ENCODE measurements at regions not wholly inside any gene's neighbourhood (a gene's known extent, or its start where the extent isn't known, plus 50 kb on each side); places are given as distances from the start of the nearest gene placed in this dataset.

GRCh38 chr2:145573608-145574007, 1053.7 kb upstream of the ZEB2 start:
- no peak overlapping the region for H3K27ac ChIP-seq (ENCODE audit: low read depth, low read length, poor library complexity, severe bottlenecking)
- BruUV-seq (replicated peaks): no TSS peak
- POLR2A ChIA-PET (ENCODE audit: low non-redundant PET): no interaction called here

DNA sequence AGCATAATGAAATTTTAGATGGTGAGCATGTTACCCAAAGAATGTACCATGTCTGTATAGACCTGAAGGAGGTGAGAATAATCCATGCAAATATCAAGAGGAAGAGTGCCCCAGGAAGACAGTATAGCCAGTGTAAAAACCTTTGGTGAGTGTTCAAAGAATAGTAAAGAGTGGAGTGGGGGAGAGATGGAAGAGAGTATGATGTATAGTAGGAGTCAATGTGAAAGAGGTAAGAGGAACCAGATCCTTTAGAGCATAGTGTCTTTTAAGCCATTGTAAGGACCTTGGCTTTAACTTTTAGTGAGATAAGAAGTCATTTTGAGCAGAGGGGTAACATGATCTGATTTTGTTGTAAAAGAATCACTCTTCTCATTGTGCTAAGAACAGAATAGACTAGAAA, 1052.3 kb upstream of the ZEB2 start:
- Histone ChIP-seq H3K9me3 (ENCODE audit: low read depth, low read length, poor library complexity, severe bottlenecking) (no peaks in the 10 kb centered on the region), H3K36me3 (ENCODE audit: insufficient read depth, low read length, poor library complexity, severe bottlenecking) (no peaks in the 10 kb centered on the region), H3K4me3 (ENCODE audit: low read depth, low read length, poor library complexity, severe bottlenecking) (no peak overlapping the region), H3K4me1 (ENCODE audit: insufficient read depth, low read length, poor library complexity, severe bottlenecking) (no peaks in the 10 kb centered on the region), H3K27ac (ENCODE audit: low read depth, low read length, poor library complexity, severe bottlenecking) (no peak overlapping the region), H3K27me3 (replicated peaks; ENCODE audit: insufficient read depth, low read depth, low read length, poor library complexity) (no peaks in the 10 kb centered on the region)
- DNase-seq (ENCODE audit: low spot score): no peak
- BruUV-seq (replicated peaks): no TSS peak
- ChIA-PET POLR2A (ENCODE audit: low non-redundant PET) (no interaction called here), CTCF (no interaction called here)
- TF ChIP-seq, protein P1, sequence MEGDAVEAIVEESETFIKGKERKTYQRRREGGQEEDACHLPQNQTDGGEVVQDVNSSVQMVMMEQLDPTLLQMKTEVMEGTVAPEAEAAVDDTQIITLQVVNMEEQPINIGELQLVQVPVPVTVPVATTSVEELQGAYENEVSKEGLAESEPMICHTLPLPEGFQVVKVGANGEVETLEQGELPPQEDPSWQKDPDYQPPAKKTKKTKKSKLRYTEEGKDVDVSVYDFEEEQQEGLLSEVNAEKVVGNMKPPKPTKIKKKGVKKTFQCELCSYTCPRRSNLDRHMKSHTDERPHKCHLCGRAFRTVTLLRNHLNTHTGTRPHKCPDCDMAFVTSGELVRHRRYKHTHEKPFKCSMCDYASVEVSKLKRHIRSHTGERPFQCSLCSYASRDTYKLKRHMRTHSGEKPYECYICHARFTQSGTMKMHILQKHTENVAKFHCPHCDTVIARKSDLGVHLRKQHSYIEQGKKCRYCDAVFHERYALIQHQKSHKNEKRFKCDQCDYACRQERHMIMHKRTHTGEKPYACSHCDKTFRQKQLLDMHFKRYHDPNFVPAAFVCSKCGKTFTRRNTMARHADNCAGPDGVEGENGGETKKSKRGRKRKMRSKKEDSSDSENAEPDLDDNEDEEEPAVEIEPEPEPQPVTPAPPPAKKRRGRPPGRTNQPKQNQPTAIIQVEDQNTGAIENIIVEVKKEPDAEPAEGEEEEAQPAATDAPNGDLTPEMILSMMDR (conservative IDR thresholded peaks at IDR 0.05; ENCODE audit: low read depth, low read length): no peak
- TF ChIP-seq EZH2 (IDR thresholded peaks at IDR 0.05; ENCODE audit: borderline replicate concordance, low read depth, low read length, poor library complexity, severe bottlenecking): no peak
- intact Hi-C loops (cut with micrococcal nuclease; ENCODE audit: unreplicated experiment): no loop called here

More at GRCh38 chr2:145573608-145574007, 1053.7 kb upstream of the ZEB2 start:
- intact Hi-C loops (cut with micrococcal nuclease; ENCODE audit: unreplicated experiment): no loop called here
- Histone ChIP-seq H3K4me1 (ENCODE audit: insufficient read depth, low read length, poor library complexity, severe bottlenecking) (no peaks in the 10 kb centered on the region), H3K4me3 (ENCODE audit: low read depth, low read length, poor library complexity, severe bottlenecking) (no peak overlapping the region), H3K9me3 (ENCODE audit: low read depth, low read length, poor library complexity, severe bottlenecking) (no peaks in the 10 kb centered on the region), H3K36me3 (ENCODE audit: insufficient read depth, low read length, poor library complexity, severe bottlenecking) (no peaks in the 10 kb centered on the region), H3K27me3 (replicated peaks; ENCODE audit: insufficient read depth, low read depth, low read length, poor library complexity) (no peaks in the 10 kb centered on the region)
- no peak for DNase-seq (ENCODE audit: low spot score)
- TF ChIP-seq, protein P1 (conservative IDR thresholded peaks at IDR 0.05; ENCODE audit: low read depth, low read length): no peak
- no peak for TF ChIP-seq EZH2 (IDR thresholded peaks at IDR 0.05; ENCODE audit: borderline replicate concordance, low read depth, low read length, poor library complexity, severe bottlenecking)
- CTCF ChIA-PET: no interaction called here

DNA sequence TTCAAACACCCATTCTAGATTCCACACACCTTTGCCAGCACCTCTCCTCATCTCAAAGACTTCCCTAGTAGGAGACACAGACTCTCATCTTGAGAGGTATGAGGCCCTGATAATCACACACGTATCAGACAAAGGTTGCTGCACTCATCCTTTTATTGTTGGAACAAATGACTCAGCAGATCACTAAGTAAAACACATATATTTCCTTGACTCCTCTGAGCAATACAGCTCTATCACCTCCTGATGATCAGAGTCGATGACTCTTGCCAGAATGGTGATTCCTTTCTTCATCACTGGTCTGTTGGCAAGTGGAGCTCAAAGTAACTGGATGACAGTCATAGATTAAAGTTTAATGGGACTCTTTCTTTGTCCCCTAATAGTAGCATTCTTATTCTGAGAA, 1049.2 kb upstream of the ZEB2 start:
- no peaks in the 10 kb centered on the region for H3K36me3 ChIP-seq (ENCODE audit: insufficient read depth, low read length, poor library complexity, severe bottlenecking)
- CTCF ChIA-PET: no interaction called here
- POLR2A ChIA-PET (ENCODE audit: low non-redundant PET): no interaction called here
- H3K4me1 ChIP-seq (ENCODE audit: insufficient read depth, low read length, poor library complexity, severe bottlenecking): no peaks in the 10 kb centered on the region
- TF ChIP-seq, protein P1 (conservative IDR thresholded peaks at IDR 0.05; ENCODE audit: low read depth, low read length): no peak
- TF ChIP-seq EZH2 (IDR thresholded peaks at IDR 0.05; ENCODE audit: borderline replicate concordance, low read depth, low read length, poor library complexity, severe bottlenecking): no peak
- no peak overlapping the region for H3K4me3 ChIP-seq (ENCODE audit: low read depth, low read length, poor library complexity, severe bottlenecking)
- no peak for DNase-seq (ENCODE audit: low spot score)
- no peak overlapping the region for H3K27ac ChIP-seq (ENCODE audit: low read depth, low read length, poor library complexity, severe bottlenecking)
- no peaks in the 10 kb centered on the region for H3K27me3 ChIP-seq (replicated peaks; ENCODE audit: insufficient read depth, low read depth, low read length, poor library complexity)
- BruUV-seq (replicated peaks): no TSS peak
- H3K9me3 ChIP-seq (ENCODE audit: low read depth, low read length, poor library complexity, severe bottlenecking): no peaks in the 10 kb centered on the region
- intact Hi-C loops (cut with micrococcal nuclease; ENCODE audit: unreplicated experiment): no loop called here
